DOHH2 (cell line): ENCODE measurements at regions not wholly inside any gene's neighbourhood (a gene's known extent, or its start where the extent isn't known, plus 50 kb on each side); places are given as distances from the start of the nearest gene placed in this dataset.

Experiments used
- H3F3A ChIP-seq: fragments of 200-600 bp; sonication (generic), shearing (Covaris generic); 2 replicates; pipeline ENCODE4 v1.6.0; 2016; ENCODE audit warnings: antibody characterized with exemption, mild to moderate bottlenecking; ENCODE audit not compliant: control insufficient read depth, insufficient read depth
- H3K27ac ChIP-seq: fragments of 200-600 bp; sonication (generic); 2 replicates; pipeline ENCODE4 v1.5.1; 2014; ENCODE audit warnings: low read depth, mild to moderate bottlenecking, low read length, moderate library complexity
- H3K27me3 ChIP-seq: fragments of 200-600 bp; sonication (generic); 2 replicates; pipeline ENCODE4 v1.6.1; 2014; ENCODE audit warnings: mild to moderate bottlenecking, low read length, mixed read lengths; ENCODE audit not compliant: control insufficient read depth
- H3K36me3 ChIP-seq: fragments of 200-600 bp; sonication (generic); 2 replicates; pipeline ENCODE4 v1.6.1; 2014; ENCODE audit warnings: mild to moderate bottlenecking, low read length, moderate library complexity, mixed read lengths; ENCODE audit not compliant: control insufficient read depth
- H3K4me1 ChIP-seq: fragments of 200-600 bp; sonication (generic); 2 replicates; pipeline ENCODE4 v1.6.1; 2014; ENCODE audit warnings: mild to moderate bottlenecking, low read length, mixed read lengths; ENCODE audit not compliant: control insufficient read depth
- H3K4me2 ChIP-seq: fragments of 200-600 bp; sonication (generic); 2 replicates; pipeline ENCODE4 v1.6.0; 2014; ENCODE audit warnings: mild to moderate bottlenecking, low read length, moderate library complexity
- H3K4me3 ChIP-seq: fragments of 200-600 bp; sonication (generic); 2 replicates; pipeline ENCODE4 v1.5.1; 2014; ENCODE audit warnings: mild to moderate bottlenecking, low read length, mixed read lengths
- H3K79me2 ChIP-seq: fragments of 200-600 bp; sonication (generic); 2 replicates; pipeline ENCODE4 v1.6.1; 2014; ENCODE audit warnings: mild to moderate bottlenecking, low read length, mixed read lengths; ENCODE audit not compliant: control insufficient read depth
- H3K9me2 ChIP-seq: fragments of 200-600 bp; sonication (generic); replicated peaks from 2 replicates; pipeline ENCODE4 v1.6.1; 2014; ENCODE audit warnings: mild to moderate bottlenecking, low read length, mixed read lengths; ENCODE audit not compliant: control insufficient read depth
- H3K9me3 ChIP-seq: fragments of 200-600 bp; sonication (generic); 2 replicates; pipeline ENCODE4 v1.6.1; 2014; ENCODE audit warnings: antibody characterized with exemption, low read length, mixed read lengths; ENCODE audit not compliant: control insufficient read depth, insufficient read depth
- H4K20me1 ChIP-seq: fragments of 200-600 bp; sonication (generic); 2 replicates; pipeline ENCODE4 v1.6.0; 2014; ENCODE audit warnings: low read depth, mild to moderate bottlenecking, antibody characterized with exemption, low read length, moderate library complexity; ENCODE audit not compliant: control insufficient read depth, insufficient read depth
- CTCF ChIP-seq: fragments of 200-600 bp; sonication (generic); IDR thresholded peaks from one replicate; pipeline ENCODE4 v1.5.1; 2014; ENCODE audit warnings: antibody characterized with exemption, mild to moderate bottlenecking, low read depth, low read length; ENCODE audit not compliant: poor library complexity, severe bottlenecking
- EZH2phosphoT487 ChIP-seq: fragments of 200-600 bp; sonication (generic); IDR thresholded peaks from 2 replicates; pipeline ENCODE4 v1.6.1; 2017; ENCODE audit warnings: borderline replicate concordance, mild to moderate bottlenecking, antibody characterized with exemption, low read length, moderate library complexity, mixed read lengths

- H3K27me3 ChIP-seq: no peaks in the 10 kb centered on the region
- H3K27ac ChIP-seq: no peak overlapping the region
- H3K4me1 ChIP-seq: no peaks in the 10 kb centered on the region
- TF ChIP-seq CTCF (no peak), EZH2phosphoT487 (no peak)
- no peaks in the 10 kb centered on the region; the same call in 1 of the 2 replicates for H3K9me3 ChIP-seq
- H3K9me2 ChIP-seq: no peaks in the 10 kb centered on the region
- no peak overlapping the region for H3K4me3 ChIP-seq
- no peak overlapping the region for H3K4me2 ChIP-seq
- no peaks in the 10 kb centered on the region for H3K36me3 ChIP-seq
- H3F3A ChIP-seq: no peaks in the 10 kb centered on the region
- H3K79me2 ChIP-seq: no peaks in the 10 kb centered on the region
- no peaks in the 10 kb centered on the region for H4K20me1 ChIP-seq
These were observed 112.1 kb upstream of the EYS start for GRCh38 chr6:65819152-65819551.

- H3K4me1 ChIP-seq: no peaks in the 10 kb centered on the region
- no peaks in the 10 kb centered on the region for H3K27me3 ChIP-seq
- H3K9me3 ChIP-seq: no peaks in the 10 kb centered on the region; the same call in 1 of the 2 replicates
- no peak overlapping the region for H3K4me2 ChIP-seq
- no peak overlapping the region for H3K4me3 ChIP-seq
- H3K9me2 ChIP-seq: no peaks in the 10 kb centered on the region
- no peaks in the 10 kb centered on the region for H3K36me3 ChIP-seq
- H3F3A ChIP-seq: no peaks in the 10 kb centered on the region
- no peak overlapping the region for H3K27ac ChIP-seq
- no peaks in the 10 kb centered on the region for H4K20me1 ChIP-seq
- TF ChIP-seq EZH2phosphoT487 (no peak), CTCF (no peak)
- H3K79me2 ChIP-seq: no peaks in the 10 kb centered on the region
These were observed 111.5 kb upstream of the EYS start for GRCh38 chr6:65818576-65818975.

GRCh38 chr6:65816991-65817390, 110.0 kb upstream of the EYS start:
- Histone ChIP-seq H3K79me2 (no peaks in the 10 kb centered on the region), H3K4me1 (no peaks in the 10 kb centered on the region), H4K20me1 (no peaks in the 10 kb centered on the region), H3F3A (no peaks in the 10 kb centered on the region), H3K4me3 (no peak overlapping the region), H3K4me2 (no peak overlapping the region), H3K36me3 (no peaks in the 10 kb centered on the region), H3K9me2 (no peaks in the 10 kb centered on the region), H3K27ac (no peak overlapping the region), H3K9me3 (no peaks in the 10 kb centered on the region; the same call in 1 of the 2 replicates), H3K27me3 (no peaks in the 10 kb centered on the region)
- no peak for TF ChIP-seq CTCF
- no peak for TF ChIP-seq EZH2phosphoT487

- Histone ChIP-seq H3K4me2 (no peak overlapping the region), H3K9me3 (no peaks in the 10 kb centered on the region)
These were observed 107.0 kb upstream of the EYS start for GRCh38 chr6:65814071-65814470.

More at GRCh38 chr6:65814071-65814470, 107.0 kb upstream of the EYS start:
- Histone ChIP-seq H3K27me3 (no peaks in the 10 kb centered on the region), H3K4me3 (no peak overlapping the region), H3K9me2 (no peaks in the 10 kb centered on the region), H3K36me3 (no peaks in the 10 kb centered on the region), H3K79me2 (no peaks in the 10 kb centered on the region), H3F3A (no peaks in the 10 kb centered on the region), H3K27ac (no peak overlapping the region), H3K4me1 (no peaks in the 10 kb centered on the region), H4K20me1 (no peaks in the 10 kb centered on the region)
- TF ChIP-seq CTCF (no peak), EZH2phosphoT487 (no peak)
